Neural progenitor cell (in vitro differentiated cells): ENCODE measurements at regions not wholly inside any gene's neighbourhood (a gene's known extent, or its start where the extent isn't known, plus 50 kb on each side); places are given as distances from the start of the nearest gene placed in this dataset.

Experiments
- CTCF ChIP-seq: fragments of 200-600 bp; sonication (generic); IDR thresholded peaks from 2 replicates; pipeline ENCODE4 v1.5.1; 2017; ENCODE audit warnings: antibody characterized with exemption, mild to moderate bottlenecking
- EZH2 ChIP-seq: fragments of 200-600 bp; sonication (generic); IDR thresholded peaks from 2 replicates; pipeline ENCODE4 v1.6.1; 2017; ENCODE audit warnings: antibody characterized with exemption, mild to moderate bottlenecking, moderate library complexity

- TF ChIP-seq CTCF (no peak), EZH2 (no peak)
Observed at GRCh38 chr1:19562847-19563246, 77.5 kb upstream of the CAPZB start.
